NCI-H748 treated with DMSO at 0.1 percent for 48 hours (cell line): ENCODE measurements at regions not wholly inside any gene's neighbourhood (a gene's known extent, or its start where the extent isn't known, plus 50 kb on each side); places are given as distances from the start of the nearest gene placed in this dataset.
"Not testable (repeated sequence)": the region's sequence is repeated elsewhere in the genome, so short reads cannot be mapped to it uniquely, and the experiment has no call there.

Experiments
- DNase-seq: peaks from one replicate; lab custom pipeline; 2025; lab: John Stamatoyannopoulos, UW

DNA sequence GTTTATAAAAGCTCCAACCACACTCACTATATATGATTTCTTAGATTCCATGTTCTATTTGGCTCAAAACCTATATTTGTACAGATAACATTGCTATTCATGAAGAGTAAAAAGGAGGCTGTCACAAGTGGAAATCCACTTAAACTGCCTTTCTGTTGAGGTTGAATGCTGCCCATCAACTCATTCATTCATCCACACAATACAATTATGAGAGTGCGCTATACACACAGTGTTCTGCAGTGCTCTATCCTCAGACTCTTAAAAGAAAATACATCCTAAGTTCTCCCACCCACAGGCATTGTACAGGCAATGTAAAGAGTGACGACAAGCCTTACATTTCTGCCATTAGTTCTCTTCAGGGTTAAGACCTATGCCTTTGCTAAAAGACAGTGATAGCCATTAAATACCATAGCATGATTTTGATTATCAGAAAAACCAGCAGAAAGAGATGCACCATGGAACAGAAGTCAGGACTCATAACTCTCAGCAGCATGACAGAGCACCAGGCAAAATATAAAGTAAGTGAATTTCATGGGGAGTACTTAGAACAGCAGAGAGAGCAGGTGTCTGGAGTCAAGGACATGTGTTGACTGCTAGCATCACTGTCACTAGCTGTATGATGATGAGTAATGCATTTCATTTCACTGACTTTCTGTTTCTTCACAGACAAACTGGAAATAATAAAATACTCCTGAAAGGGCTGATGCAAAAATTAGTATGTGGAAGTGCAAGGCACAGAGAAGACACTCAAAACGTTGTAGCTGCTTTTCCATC, 218.0 kb downstream of the RBM26 start:
- DNase-seq: peak; percentile 8

DNA sequence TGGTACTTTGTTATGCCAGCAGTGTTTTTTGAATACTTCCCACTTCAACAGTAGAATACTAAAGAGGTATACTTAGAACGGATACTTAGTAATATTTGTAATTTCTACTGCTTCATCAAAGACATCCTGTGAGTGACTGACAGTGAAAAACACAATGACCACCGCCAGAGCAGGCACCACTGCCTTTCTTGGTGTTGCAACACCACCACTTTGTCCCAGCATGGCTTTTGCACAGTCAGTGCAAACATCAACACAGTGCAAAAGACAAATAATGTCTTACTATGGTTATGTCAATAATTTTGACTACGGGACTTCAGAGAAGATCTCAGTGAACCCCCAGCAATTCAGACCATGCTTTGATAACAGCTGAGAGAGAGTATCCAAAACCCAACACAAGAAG, 220.5 kb downstream of the RBM26 start:
- DNase-seq: no peak

DNA sequence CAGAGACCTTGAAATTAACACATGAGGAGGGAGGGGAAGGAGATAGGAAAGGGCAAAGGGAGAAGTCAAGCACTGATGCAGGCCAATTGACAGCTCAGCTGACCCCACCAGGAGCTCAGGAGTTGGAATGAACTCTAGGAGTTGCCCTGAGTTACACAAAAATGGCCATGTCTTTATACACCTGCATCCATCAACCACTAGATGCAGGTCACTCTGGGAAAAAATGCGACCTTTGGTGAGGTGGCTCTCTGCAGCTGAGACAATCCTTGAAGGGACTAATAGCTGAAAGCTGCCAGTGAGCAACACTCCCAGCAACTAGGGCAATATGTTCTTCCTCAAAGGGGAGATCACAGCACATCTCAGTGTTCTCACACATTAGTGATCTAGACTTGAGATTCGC, 222.8 kb downstream of the RBM26 start:
- no peak for DNase-seq

DNA sequence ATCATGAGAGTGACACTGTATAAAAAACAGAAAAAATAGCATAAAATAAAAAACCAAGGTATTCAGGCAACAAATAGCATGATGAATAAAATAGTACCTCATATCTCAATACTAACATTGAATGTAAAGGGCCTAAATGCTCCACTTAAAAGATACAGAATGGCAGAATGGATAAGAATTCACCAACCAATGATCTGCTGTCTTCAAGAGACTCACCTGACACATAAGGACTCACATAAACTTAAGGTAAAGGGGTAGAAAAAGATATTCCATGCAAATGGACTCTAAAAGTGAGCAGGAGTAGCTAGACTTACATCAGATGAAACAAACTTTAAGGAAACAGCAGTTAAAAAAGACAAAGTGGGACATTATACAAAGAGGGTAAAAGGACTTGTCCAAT, 232.4 kb downstream of the RBM26 start:
- not testable (repeated sequence) for DNase-seq

DNA sequence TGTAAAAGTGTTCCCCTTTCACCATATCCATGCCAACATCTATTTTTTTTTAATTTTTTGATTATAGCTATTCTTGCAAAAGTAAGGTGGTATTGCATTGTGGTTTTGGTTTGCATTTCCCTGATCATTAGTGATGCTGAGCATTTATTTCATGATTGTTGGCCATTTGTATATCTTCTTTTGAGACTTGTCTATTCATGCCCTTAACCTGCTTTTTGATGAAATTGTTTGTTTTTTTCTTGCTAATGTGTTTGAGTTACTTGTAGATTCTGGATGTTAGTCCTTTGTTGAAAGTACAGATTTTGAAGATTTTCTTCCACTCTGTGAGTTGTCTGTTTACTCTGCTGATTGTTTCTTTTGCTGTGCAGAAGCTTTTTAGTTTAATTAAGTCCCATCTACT, 233.1 kb downstream of the RBM26 start:
- DNase-seq: not testable (repeated sequence)

DNA sequence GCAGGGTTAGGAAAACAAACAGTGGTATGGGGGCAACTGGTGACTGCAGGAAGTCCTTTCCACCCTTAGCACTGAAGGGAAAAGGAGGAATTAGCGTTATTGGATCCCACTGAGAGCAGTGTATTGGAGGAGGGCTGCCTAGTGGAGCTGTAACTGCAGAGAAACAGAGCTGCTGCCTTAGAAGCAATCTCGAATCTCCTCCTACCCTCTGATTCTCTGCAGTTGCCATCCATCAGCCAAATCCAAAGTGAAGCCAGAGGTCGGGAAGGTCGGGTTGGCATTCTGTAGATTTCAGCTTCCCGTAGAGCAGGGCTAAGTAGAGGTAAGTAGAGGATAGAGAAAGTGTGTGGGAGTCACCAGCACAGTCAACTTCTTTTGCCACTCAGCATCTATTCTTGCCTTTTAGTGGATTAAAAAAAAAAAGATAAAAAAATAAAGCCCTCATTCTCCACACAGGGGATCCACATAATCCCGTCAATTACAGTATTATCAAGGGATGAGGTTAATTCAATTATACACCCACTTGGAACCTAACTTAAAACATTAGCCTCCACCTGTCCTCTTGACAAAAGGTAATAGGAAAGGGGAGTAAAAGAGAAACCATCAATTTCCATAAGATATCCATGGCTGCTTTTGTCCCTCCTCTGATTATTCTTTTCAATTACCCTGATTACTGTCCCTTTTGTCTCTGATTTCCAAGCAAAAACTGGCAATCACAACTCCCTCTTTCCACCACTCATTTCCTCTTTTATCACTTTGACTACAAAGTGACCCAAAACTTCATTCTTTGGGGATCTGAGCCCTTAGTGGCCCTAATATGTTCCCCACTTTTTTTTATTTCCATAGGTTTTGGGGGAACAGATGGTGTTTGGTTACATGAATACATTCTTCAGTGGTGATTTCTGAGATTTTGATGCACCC, 234.7 kb downstream of the RBM26 start:
- DNase-seq: peak; percentile 79

DNA sequence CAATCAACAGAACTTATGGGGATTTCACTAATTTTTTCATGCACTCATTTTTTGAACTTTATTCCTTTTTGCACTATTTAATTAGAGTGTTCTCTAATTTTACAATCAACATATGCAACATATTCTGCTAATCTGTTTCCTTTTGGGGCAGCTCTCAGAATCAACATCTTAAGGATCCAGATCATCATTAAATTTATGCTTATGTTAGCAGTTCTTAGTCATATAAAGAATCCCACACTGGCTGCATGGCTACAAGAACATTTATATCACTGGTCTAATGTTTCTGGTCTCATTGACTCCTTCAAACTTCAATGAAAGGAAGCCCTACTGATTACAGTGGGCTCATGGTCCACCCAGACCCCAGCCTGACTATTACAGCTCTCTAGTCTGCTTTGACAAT, 245.2 kb downstream of the RBM26 start:
- no peak for DNase-seq

DNA sequence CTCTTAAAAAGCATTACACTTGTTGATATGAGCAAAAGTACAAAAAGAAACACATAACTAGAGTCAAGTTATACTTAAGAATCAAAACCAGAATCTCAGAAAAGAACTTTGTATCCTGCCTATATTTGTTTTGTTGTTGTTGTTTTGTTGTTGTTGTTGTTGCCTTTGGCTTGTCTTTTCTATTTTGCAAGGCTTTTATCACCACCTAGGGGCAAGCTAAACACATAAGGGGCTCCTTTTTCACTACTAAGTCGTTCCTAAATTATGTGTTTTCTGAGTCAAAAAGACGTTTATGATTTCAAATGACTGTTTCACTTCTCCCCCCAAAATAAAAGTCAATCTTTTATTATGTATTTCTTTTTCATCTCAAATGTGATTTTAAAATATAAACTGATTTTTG, 250.2 kb downstream of the RBM26 start:
- no peak for DNase-seq

DNA sequence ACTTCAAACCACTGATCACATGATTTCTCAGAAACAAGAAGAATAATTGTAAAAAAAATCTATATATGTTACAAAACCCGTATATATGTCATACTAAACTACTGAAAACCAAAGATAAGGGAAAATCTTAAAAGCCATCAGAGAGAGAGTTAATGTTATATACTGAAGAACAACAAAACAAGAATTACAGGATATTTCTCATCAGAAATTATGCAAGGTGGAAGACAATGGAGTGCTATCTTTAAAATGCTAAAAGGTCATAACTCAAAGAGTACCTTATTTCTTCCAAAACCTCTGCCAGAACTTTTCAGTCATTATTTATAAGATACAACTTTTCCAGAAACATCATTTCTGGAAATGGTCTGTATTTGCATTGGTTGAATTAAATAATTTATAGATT, 256.8 kb downstream of the RBM26 start:
- no peak for DNase-seq

DNA sequence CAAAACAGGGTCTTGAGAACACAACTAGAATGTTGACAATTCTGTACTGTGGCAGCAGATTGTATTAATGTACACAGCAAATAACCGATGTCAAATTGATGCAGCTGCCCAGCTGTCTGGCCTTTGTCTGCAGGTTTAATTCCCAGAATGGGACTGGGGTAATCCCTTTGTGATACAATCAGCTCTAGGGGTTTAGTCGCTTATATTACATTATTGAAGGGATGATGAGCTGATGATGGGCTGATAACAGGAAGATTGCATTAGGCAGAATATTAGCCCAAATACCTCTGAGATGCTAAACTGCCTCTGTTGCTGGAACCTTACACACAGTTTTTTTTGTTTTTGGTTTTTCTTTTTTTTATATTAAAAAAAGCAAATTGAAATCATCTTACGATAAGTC, 265.0 kb downstream of the RBM26 start:
- peak; percentile 25 for DNase-seq

DNA sequence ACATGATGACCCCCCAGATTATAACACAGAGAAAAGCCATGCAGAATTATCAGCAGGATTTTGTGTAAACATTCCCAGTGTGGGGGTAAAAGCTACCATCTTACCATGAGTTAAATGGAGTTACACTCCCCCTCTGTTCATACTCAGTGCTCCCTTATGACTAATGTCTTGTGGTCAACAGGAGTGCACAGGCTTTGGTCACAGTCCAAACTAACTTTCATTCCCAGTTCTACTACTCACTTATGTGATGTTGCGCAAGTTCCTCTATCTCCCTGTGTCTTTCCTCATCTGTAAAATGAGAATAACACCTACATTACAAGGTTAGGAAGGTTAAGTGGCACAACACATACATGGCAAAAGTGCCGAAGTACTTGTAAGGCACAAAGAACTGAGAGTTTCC, 277.9 kb downstream of the RBM26 start:
- no peak for DNase-seq

DNA sequence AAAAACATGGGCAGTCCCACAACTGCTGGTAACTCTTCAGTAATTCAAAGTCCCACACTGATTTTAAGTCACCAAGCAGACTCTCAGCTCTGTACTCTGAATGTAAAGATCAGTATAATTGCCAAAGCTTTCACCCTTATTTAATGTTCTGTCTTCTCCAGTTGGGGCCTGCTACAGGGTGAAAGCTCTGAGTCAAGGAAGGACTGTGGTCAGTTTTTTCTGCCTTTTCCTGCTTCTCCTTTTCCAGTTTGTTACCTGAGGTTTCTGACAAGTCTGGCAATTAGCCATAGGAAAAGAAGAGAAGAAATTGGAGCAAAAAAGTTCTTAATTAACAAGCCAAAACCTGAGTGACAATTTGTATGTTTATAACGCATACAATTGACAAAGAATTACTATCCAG, 279.3 kb downstream of the RBM26 start:
- no peak for DNase-seq

DNA sequence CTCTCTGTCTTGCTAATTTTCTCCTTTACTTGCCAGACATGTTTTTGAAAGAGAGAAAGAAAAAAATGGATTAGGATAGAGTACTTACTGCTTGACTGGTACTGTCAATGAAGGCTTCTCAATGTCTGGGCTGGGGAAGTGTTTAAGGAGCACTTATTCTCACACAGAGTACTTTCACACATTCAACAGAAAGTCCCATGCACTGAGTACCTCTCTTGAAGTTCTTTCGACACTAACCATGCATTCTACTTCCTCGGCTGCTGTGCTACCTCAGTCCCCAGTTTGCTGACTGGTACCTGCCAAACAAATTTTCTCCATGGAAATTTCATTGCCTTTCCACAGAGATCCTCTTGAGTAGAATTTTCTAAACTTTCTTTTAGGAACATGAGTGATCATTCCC, 281.9 kb downstream of the RBM26 start:
- DNase-seq: no peak

DNA sequence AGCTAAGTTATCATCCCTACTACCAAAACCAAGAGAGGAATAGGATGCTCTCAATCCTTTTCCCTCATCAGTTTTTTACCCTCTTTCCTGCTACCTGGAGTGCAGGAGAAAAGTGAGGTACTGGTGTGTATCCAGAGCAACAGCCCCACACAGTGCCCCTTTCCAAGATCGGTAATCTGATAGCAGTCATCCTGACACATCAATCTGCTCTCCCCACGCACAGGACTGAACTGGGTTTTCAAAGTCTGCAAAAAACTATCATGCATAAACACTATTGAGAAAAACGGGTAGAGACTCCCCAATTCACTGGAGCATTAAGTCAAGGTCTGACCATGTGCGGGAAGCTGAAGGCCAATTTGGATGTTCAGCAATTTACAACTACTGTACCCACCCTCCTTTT, 284.8 kb downstream of the RBM26 start:
- peak; percentile 17 for DNase-seq

DNA sequence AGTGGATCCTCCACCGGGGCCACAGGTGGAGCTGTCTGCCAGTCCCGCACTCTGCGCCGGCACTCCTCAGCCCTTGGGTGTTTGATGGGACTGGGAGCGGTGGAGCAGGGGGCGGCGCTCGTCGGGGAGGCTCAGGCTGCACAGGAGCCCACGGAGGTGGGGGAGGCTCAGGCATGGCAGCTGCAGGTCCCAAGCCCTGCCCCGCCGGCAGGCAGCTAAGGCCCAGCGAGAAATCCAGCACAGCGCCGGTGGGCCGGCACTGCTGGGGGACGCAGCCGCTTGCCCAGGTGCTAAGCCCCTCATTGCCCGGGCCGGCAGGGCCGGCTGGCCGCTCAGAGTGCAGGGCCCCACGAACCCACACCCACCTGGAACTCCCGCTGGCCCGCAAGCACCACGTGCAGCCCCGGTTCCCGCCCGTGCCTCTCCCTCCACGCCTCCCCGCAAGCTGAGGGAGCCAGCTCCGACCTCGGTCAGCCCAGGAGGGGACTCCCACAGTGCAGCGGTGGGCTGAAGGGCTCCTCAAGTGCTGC, 286.4 kb downstream of the RBM26 start:
- DNase-seq: no peak

DNA sequence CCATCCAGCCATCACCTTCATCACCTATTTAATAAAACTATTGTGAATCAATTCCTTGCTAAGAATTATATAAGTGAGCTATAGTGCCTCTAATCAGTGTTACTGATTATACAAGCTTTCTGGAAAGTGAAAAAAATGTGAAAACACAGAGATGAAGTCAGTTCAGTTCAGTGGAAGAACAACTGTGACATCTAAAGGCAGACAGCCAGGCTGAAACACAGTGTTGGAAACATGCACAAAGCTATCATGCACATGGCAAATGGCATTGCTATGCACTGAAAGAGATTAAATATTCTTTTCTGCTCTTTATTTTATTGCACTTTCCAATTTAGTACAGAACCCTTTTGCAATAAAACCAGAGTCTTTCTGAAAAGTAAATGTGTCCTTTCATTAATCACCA, 294.0 kb downstream of the RBM26 start:
- no peak for DNase-seq

DNA sequence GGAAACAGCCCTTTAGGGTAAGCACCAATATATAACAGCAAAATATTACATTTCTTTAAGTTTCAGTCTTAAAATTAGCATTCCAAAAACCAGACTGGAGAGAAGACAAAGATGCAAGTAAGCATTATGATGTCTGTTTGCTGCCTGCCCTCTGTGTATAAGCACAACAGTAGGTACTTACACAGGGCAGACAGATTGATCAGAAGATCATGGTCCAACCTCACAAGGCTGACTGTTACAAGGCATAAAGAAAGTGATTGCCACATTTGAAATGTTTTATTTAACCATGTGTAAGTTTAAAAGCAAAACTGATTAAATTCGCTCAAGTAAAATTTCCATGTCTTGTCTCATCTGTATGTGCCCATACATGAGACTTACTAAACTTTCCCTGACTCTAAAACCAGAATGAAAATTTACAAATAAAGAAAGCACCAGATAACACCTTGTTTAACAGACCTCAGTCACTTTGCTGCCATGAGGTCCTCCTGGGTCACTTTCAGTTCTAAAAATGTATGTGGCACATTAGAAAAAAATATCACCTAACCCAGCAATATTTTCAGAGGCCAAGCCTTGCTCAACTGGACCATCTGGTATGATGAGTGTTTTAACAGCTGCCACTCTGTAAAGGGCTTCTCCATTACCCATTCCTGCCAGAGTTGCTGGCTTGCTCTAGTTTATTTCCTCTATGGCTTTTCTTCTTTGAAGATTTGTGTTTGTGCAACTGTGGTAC, 297.0 kb downstream of the RBM26 start:
- DNase-seq: peak; percentile 88

DNA sequence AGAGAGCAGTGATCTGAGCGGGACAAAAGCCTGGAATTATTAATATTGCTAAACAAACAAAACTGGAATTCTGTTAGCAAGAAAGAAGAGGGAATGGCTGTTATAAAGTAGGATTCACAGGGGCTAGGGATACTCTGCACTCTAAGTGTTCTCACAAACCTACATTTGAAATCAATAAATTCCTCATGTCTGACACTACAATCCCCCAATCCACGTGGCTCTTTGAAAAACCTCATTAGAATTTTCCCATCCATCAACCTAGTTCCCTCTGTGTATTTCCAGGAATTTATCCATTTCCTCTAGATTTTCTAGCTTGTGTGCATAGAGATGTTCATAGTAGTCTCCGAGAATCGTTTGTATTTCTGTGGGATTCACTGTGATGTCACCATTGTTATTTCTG, 307.5 kb downstream of the RBM26 start:
- no peak for DNase-seq

DNA sequence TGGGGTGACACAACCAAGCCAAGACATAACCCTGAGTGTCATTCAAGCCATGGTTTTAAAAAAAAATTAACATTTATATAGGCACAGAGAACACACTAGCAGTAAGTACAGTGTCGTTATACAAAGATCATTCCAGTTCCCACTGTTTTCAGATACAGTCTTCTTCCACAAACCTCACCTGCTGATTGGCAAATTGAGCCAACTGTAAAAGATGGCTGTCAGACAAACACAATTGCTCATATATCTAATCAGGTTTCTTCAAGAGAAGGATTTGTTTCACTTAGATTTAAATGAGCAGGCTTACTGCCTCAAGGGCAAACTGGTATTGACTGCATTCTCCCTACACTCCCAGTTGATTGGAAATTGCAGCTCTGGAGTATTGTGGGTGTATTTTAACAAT, 308.9 kb downstream of the RBM26 start:
- DNase-seq: no peak

DNA sequence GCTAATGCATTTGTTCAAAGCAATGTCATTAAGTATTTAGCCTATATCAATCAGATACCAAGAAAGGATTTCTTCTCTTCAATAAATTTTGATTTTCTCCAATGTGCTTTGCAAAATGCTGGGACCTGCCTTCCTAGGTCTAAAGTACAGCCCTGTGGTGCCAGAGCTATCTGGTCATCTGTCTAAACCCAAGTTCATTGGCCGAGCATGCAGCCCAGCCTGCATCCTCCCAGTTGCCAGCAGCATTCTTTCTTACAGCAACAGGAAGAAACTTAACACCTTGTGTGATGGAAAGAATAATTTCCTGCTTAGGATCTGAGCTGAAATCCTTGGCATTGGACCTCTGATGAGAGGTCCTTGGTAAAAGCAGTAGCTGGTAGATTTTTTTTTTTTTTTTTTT, 310.0 kb downstream of the RBM26 start:
- DNase-seq: no peak

DNA sequence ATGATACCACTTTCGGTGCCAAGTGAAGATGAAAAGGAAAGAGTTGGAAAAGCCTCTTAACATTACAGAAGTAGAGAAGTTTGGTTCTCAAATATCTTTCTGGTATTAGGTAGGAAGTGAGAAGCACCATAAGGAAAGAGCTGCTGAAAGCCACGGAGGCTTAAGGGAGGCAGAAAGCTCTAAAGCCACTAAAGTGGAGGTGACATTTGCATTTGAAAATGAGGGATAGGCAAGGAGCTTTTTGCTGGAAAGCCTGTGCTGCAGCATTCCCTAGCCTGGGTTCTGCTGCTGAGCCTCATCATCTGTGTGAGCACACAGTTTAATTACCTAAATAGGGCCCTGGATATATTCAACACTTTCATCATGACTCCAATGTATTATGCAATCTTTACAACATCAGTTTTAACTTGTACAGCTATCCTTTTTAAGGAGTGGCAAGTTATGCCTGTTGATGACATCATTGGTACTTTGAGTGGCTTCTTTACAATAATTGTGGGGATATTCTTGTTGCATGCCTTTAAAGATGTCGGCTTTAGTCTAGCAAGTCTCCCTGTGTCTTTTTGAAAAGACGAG, 315.4 kb downstream of the RBM26 start:
- DNase-seq: no peak

DNA sequence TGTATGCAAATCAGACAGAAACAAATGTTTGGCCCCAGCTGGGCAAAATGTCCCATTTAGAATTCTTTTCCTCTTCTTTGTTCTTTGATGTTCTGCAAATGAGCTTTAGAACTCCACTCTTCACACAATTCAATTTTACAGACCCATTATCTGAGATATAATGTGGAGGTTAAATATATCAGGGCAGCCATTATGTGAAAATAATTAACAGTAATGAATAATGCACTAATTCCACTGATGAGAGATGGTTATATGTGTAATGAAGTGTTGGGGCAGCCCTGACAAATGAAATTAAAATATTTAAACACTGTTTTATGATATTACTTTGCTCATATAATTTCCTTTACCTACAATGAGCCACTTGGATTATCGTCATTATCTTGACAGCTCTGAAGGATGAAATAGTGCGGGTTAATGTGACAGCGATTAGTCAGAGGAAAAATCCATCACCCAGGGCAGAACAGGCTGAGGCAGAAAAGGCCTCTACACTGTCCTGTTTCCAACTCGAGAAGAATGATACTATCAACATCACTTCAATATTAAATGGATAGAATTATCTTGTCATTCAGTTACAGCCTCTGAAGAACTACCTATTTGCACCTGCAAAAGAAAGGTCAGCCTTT, 321.1 kb downstream of the RBM26 start:
- no peak for DNase-seq
